ENCODE measurements at regions not wholly inside any gene's neighbourhood (a gene's known extent, or its start where the extent isn't known, plus 50 kb on each side); places are given as distances from the start of the nearest gene placed in this dataset.
"Not testable (repeated sequence)": the region's sequence is repeated elsewhere in the genome, so short reads cannot be mapped to it uniquely, and the experiment has no call there.

DNA sequence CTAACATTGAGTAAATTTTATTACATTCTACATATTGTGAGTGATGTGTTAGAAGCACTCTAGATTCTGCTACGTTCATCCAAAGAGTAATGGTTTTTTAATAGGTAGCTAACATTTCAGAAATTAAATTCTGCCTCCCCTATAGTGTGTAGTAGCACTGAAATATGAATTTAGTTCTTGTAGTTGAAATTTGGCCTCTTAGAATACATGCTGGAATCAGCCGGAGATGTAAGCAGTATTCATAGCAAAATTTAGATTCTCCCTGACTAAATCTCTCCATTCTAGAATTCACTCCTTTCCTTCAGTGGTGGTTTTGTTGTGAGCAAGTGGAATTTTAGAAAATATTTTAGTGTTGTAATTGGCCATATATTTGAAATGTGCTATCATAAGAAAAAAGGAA lies 799.9 kb upstream of the CDH10 start:
- Histone ChIP-seq H3K4me1 (no peaks in the 10 kb centered on the region), H3K27me3 (no peaks in the 10 kb centered on the region), H3K27ac (no peak overlapping the region), H3K9me3 (no peaks in the 10 kb centered on the region), H3K4me3 (no peak overlapping the region), H3K36me3 (no peaks in the 10 kb centered on the region)
- intact Hi-C loops (cut with DNase I): no loop called here
- ATAC-seq (no peak), DNase-seq (no peak)
- no peak for TF ChIP-seq CTCF (IDR thresholded peaks at IDR 0.05)

- TF ChIP-seq CTCF (IDR thresholded peaks at IDR 0.05): no peak
- no peaks in the 10 kb centered on the region for H3K36me3 ChIP-seq
- no peaks in the 10 kb centered on the region for H3K4me1 ChIP-seq
- H3K27ac ChIP-seq: no peak overlapping the region
- ATAC-seq: no peak
- H3K4me3 ChIP-seq: no peak overlapping the region
- intact Hi-C loops (cut with DNase I): no loop called here
- no peak for DNase-seq
- H3K27me3 ChIP-seq: no peaks in the 10 kb centered on the region
- no peaks in the 10 kb centered on the region for H3K9me3 ChIP-seq
Measured at GRCh38 chr5:25441810-25442209, 797.0 kb upstream of the CDH10 start.

- no peaks in the 10 kb centered on the region for H3K9me3 ChIP-seq
- no peaks in the 10 kb centered on the region for H3K36me3 ChIP-seq
- no peak for TF ChIP-seq CTCF (IDR thresholded peaks at IDR 0.05)
- no peak for ATAC-seq
- no peak overlapping the region for H3K4me3 ChIP-seq
- H3K27me3 ChIP-seq: no peaks in the 10 kb centered on the region
- no peak for DNase-seq
- H3K4me1 ChIP-seq: no peaks in the 10 kb centered on the region
- H3K27ac ChIP-seq: no peak overlapping the region
- intact Hi-C loops (cut with DNase I): no loop called here
Measured at GRCh38 chr5:25439025-25439424, 794.2 kb upstream of the CDH10 start.

DNA sequence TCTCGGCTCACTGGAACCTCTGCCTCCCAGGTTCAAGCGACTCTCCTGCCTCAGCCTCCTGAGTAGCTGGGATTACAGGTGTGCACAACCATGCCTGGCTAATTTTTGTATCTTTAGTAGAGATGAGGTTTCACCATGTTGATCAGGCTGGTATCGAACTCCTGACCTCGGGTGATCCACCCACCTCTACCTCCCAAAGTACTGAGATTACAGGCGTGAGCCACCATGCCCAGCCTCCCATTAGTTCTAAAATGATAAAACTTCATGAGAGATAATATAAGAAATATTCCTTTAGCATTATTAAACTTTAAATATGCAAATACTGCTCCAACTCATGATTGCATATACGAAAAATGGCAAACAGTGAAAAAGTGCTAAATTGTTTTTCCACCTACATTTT lies 793.6 kb upstream of the CDH10 start:
- H3K4me3 ChIP-seq; H3K36me3 ChIP-seq; DNase-seq; H3K4me1 ChIP-seq; ATAC-seq; H3K9me3 ChIP-seq; H3K27me3 ChIP-seq; intact Hi-C loops (cut with DNase I); H3K27ac ChIP-seq: not testable (repeated sequence)

DNA sequence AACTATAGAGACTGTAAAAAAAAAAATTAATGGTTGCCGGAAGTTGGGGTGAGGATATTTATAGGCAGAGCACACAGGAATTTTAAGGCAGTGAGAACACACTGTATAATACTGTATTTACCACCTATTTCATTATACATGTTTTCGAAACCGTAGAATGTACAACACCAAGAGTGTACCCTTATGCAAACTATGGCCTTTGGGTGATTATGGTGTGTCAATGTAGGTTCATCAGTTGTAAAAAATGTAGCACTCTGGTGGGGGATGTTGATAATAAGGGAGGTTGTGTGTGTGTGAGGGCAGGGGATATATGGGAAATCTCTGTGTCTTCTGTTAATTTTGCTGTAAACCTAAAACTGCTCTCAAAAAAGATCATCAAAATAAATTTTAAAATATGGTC lies 791.7 kb upstream of the CDH10 start:
- H3K9me3 ChIP-seq: no peaks in the 10 kb centered on the region
- H3K36me3 ChIP-seq: no peaks in the 10 kb centered on the region
- H3K4me3 ChIP-seq: no peak overlapping the region
- intact Hi-C loops (cut with DNase I): no loop called here
- H3K4me1 ChIP-seq: no peaks in the 10 kb centered on the region
- H3K27ac ChIP-seq: no peak overlapping the region
- DNase-seq (no peak), ATAC-seq (no peak)
- no peak for TF ChIP-seq CTCF (IDR thresholded peaks at IDR 0.05)
- no peaks in the 10 kb centered on the region for H3K27me3 ChIP-seq

GRCh38 chr5:25435882-25436281 lies 791.1 kb upstream of the CDH10 start:
- H3K36me3 ChIP-seq: no peaks in the 10 kb centered on the region
- no peaks in the 10 kb centered on the region for H3K9me3 ChIP-seq
- no peak overlapping the region for H3K27ac ChIP-seq
- TF ChIP-seq CTCF (IDR thresholded peaks at IDR 0.05): no peak
- H3K4me3 ChIP-seq: no peak overlapping the region
- intact Hi-C loops (cut with DNase I): no loop called here
- no peaks in the 10 kb centered on the region for H3K4me1 ChIP-seq
- DNase-seq (no peak), ATAC-seq (no peak)
- H3K27me3 ChIP-seq: no peaks in the 10 kb centered on the region

All from upper lobe of right lung (tissue), 1 donor.